ENCODE measurements at regions not wholly inside any gene's neighbourhood (a gene's known extent, or its start where the extent isn't known, plus 50 kb on each side); places are given as distances from the start of the nearest gene placed in this dataset.

DNA sequence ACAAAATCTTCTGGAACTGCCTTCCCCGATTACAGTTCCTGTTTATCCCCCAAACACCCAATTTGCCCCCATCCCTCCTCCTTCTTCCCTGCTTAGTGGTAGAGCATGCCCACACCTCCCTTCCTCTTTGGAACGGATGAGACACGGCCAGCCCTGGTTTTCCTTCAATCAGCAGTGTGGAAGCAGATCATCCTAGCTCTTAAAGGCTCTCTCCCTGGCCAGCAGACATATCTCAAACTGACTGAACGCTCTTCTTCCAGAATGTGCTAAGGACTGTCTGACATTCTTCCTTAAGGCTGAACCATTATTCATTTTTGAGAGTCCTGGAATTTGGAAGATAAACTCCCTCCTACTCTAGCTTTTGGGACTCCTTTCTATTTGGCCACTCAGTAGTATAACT lies 161.1 kb downstream of the TRIML1 start:
- TF ChIP-seq, protein P1, sequence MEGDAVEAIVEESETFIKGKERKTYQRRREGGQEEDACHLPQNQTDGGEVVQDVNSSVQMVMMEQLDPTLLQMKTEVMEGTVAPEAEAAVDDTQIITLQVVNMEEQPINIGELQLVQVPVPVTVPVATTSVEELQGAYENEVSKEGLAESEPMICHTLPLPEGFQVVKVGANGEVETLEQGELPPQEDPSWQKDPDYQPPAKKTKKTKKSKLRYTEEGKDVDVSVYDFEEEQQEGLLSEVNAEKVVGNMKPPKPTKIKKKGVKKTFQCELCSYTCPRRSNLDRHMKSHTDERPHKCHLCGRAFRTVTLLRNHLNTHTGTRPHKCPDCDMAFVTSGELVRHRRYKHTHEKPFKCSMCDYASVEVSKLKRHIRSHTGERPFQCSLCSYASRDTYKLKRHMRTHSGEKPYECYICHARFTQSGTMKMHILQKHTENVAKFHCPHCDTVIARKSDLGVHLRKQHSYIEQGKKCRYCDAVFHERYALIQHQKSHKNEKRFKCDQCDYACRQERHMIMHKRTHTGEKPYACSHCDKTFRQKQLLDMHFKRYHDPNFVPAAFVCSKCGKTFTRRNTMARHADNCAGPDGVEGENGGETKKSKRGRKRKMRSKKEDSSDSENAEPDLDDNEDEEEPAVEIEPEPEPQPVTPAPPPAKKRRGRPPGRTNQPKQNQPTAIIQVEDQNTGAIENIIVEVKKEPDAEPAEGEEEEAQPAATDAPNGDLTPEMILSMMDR (IDR thresholded peaks at IDR 0.05; ENCODE audit: extremely low read depth, missing control alignments) = no peak
- DNase-seq (ENCODE audit: low spot score) = no peak

DNA sequence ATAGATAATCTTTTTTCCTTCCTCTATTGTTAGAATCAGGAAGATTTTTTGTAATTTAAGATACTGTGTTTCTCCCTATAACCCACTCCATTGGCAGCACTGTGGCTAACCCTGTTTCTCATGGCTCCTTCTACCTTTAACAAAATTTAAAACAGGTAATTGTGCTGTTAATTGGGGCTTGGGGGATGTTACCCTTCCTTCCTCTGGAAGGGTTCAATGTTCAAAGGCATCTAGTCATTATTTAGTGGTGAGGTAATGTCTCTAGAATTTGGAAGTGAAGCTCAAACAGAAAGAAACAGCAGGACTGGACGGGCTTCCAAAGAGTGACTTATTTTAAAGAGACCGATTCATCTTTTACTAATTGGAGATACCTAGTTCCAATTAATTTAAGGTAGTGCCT lies 166.4 kb downstream of the TRIML1 start:
- DNase-seq (ENCODE audit: low spot score) = no peak
- TF ChIP-seq, protein P1 (IDR thresholded peaks at IDR 0.05; ENCODE audit: extremely low read depth, missing control alignments) = no peak

DNA sequence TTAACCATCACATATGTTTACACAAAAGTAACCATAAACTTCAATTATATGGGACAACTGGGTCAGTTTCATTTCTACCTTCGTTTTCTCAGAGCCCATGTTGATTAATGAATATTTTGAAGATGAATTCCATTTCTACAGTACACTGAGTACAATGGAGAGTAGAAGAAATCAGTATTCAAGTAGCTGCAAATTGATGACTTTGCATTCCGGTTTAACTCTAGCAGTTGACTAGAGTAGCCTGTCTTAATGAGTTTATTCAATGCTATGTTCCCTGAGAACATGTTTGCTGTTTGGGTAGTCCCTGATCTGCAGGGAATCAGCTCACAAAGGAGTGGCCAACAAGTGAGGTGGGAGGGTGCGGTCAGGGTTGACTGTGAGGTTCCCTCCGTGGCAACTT lies 168.3 kb downstream of the TRIML1 start:
- TF ChIP-seq, protein P1 (IDR thresholded peaks at IDR 0.05; ENCODE audit: extremely low read depth, missing control alignments) = no peak
- DNase-seq (ENCODE audit: low spot score) = no peak

DNA sequence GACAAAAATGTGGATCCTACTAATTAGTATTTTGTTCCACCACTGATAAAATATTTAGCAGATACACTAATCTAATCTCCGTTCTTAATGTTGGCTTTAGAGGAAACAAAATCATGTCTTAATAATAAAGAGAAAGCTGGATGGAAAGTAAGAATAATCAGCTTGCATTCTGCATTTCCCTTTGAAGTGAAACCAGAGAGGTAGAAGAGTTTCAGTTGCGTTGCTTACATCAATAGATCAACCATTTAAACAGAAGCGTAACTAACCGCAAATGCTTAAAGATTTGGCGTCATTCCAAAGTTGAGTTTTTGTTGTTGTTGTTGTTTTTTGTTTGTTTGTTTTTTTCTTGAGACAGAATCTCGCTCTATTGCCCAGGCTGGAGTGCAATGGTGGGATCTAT lies 168.9 kb downstream of the TRIML1 start:
- TF ChIP-seq, protein P1 (IDR thresholded peaks at IDR 0.05; ENCODE audit: extremely low read depth, missing control alignments) = no peak
- no peak for DNase-seq (ENCODE audit: low spot score)

DNA sequence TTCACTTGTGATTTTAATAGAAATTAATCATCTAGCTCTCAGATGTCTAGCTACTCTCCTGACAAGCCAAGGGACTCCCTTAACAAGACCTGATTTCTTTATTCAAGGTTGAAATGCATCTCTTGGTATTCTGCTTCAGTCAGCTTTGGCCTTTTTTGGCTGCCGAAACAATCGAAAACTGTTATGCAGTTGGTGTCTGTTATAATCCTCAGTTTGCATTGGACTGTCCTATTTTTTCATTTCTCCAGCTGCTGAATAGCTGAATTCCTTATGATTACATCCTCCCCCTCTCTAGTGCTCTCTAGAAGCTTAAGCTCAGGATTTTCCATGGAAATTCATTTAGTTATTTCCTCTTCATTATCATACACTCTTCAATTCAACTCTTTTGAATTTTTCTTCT lies 177.2 kb downstream of the TRIML1 start:
- TF ChIP-seq, protein P1 (IDR thresholded peaks at IDR 0.05; ENCODE audit: extremely low read depth, missing control alignments) = no peak
- DNase-seq (ENCODE audit: low spot score) = no peak

DNA sequence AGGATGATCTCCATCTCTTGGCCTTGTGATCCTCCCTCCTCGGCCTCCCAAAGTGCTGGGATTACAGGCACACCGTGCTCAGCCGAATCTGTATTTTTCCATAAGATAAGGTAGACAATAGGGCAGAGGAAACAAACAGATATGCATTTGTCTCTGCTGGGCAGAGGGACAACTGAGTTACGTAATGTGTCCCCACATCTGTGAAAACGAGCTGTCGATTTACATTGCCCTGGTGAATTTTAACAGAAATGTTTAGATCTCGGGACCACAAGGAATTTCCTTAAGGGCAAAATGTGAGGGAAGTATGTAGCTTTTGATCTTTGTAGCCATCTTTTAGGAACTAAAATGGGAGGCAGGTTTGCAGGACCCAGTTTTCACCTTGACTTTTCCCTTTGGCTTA lies 189.7 kb downstream of the TRIML1 start:
- DNase-seq (ENCODE audit: low spot score) = no peak
- TF ChIP-seq, protein P1 (IDR thresholded peaks at IDR 0.05; ENCODE audit: extremely low read depth, missing control alignments) = no peak

DNA sequence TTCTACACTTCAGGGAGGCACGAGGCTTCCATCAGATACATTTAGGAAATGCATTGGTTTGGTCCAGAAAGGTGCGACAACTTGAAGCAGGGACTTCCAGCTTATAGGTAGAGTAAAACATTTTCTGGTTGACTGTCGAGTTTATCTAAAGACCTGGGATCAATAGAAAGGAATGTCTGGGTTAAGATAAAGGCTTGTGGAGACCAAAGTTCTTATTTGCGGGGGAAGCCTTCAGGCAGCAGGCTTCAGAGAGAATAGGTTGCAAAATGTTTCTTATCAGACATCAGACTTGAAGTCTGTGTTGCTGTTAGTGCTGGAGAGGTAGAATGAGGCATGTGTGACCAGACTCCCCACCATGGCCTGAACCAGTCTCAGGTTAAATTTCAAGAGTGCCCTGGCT lies 190.3 kb downstream of the TRIML1 start:
- TF ChIP-seq, protein P1 (IDR thresholded peaks at IDR 0.05; ENCODE audit: extremely low read depth, missing control alignments) = no peak
- no peak for DNase-seq (ENCODE audit: low spot score)
